Epithelial cell of proximal tubule (primary cell): ENCODE measurements at regions not wholly inside any gene's neighbourhood (a gene's known extent, or its start where the extent isn't known, plus 50 kb on each side); places are given as distances from the start of the nearest gene placed in this dataset.

Experiments used
- DNase-seq: peaks from one replicate; pipeline ENCODE4 v3.0.0-alpha.2; 2011; ENCODE audit warnings: low read depth
- H3K4me3 ChIP-seq: 2 replicates; pipeline ENCODE4 v1.5.1; 2011; ENCODE audit warnings: low read depth, mild to moderate bottlenecking, low read length
- CTCF ChIP-seq: conservative IDR thresholded peaks from 2 replicates; pipeline ENCODE4 v1.5.1; 2012; ENCODE audit warnings: low read depth, mild to moderate bottlenecking, low read length

- DNase-seq: no peak
- TF ChIP-seq CTCF: no peak
- no peak overlapping the region for H3K4me3 ChIP-seq
These were observed 370.2 kb upstream of the LYPLAL1 start for GRCh38 chr1:218803351-218803997.

GRCh38 chr1:218804014-218804785 lies 369.5 kb upstream of the LYPLAL1 start:
- no peak for TF ChIP-seq CTCF
- no peak overlapping the region for H3K4me3 ChIP-seq
- DNase-seq: no peak

GRCh38 chr1:218809061-218809460 lies 364.6 kb upstream of the LYPLAL1 start:
- DNase-seq: no peak
- H3K4me3 ChIP-seq: no peak overlapping the region
- no peak for TF ChIP-seq CTCF

- H3K4me3 ChIP-seq: no peak overlapping the region
- TF ChIP-seq CTCF: no peak
- no peak for DNase-seq
These were observed 364.1 kb upstream of the LYPLAL1 start for GRCh38 chr1:218809625-218810024.

GRCh38 chr1:218810306-218810705 lies 363.4 kb upstream of the LYPLAL1 start:
- no peak for DNase-seq
- no peak for TF ChIP-seq CTCF
- no peak overlapping the region for H3K4me3 ChIP-seq

GRCh38 chr1:218811497-218811896 lies 362.2 kb upstream of the LYPLAL1 start:
- no peak for TF ChIP-seq CTCF
- no peak overlapping the region for H3K4me3 ChIP-seq
- no peak for DNase-seq

- no peak overlapping the region for H3K4me3 ChIP-seq
- TF ChIP-seq CTCF: no peak
- DNase-seq: no peak
These were observed 361.3 kb upstream of the LYPLAL1 start for GRCh38 chr1:218812360-218812759.
